ENCODE measurements at regions not wholly inside any gene's neighbourhood (a gene's known extent, or its start where the extent isn't known, plus 50 kb on each side); places are given as distances from the start of the nearest gene placed in this dataset.

GRCh38 chr5:73395256-73395655 is 53.3 kb downstream of the FOXD1 start:
- no peak for DNase-seq

GRCh38 chr5:73394610-73395009 is 54.0 kb downstream of the FOXD1 start:
- DNase-seq = no peak

DNA sequence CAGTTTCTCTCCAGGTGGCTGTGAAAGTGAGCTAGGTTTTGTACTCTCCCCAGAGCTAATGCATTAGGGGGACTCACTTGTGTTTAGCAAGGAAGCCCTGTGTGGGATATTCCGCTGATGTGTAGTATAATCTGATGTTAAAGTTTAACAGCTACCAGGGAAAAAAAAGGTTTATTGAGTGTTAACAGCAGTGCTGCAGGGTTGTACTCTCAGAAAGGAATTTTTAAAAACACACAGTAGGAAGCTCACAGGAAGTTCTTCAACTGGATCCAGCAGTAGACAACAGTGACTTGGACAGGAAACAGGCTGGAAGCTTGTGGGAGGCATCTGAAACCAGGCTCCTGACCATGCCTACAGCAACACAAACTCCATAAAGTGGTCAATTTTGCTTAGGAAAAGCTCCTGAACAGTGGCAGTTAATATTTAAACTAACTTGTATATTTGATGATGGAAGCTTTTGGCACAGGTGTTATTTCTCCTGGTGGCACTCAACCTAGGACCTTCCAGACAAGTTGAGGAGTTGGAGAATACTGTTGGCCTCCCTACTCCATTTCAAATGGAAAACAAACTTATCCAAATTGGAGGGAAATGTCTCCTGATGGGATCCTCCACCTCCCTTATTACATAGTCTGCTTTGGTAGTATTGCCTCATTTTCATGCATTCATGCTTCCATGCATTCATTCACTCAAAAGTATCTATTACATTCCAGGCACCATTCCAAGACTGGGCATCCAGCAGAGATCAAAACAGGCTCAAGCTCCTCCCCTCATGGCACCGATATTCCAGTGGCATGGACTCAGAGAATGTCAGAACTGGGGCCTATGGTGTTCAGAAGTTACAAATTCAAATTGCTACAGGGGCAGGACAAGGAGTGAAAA is 54.7 kb downstream of the FOXD1 start:
- DNase-seq = no peak

DNA sequence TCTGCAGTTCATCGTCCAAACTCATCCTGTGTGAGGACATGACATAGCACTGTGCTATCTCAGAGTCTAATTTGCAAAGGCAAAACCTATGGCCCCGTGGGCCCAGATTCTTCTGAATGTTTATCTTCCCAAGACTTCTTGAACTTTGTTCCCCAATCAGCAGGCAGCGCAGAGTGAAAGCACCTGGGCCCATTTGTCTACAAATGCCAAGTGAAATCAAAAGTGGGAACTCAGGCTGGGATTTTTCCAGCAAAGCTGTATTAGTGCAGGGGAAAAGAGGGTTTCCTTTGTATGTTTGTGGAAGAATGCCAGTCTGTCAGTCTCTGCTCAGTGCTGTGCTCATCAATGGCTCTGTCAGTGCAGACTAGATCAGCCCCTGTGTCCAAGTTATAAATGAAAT is 55.8 kb downstream of the FOXD1 start:
- DNase-seq = no peak

GRCh38 chr5:73391441-73391881 is 57.1 kb downstream of the FOXD1 start:
- DNase-seq = no peak

GRCh38 chr5:73390972-73391371 is 57.6 kb downstream of the FOXD1 start:
- DNase-seq = no peak

- DNase-seq = no peak
These were observed 59.8 kb downstream of the FOXD1 start for GRCh38 chr5:73388740-73389139.

GRCh38 chr5:73388306-73388684 is 60.3 kb downstream of the FOXD1 start:
- no peak for DNase-seq

DNA sequence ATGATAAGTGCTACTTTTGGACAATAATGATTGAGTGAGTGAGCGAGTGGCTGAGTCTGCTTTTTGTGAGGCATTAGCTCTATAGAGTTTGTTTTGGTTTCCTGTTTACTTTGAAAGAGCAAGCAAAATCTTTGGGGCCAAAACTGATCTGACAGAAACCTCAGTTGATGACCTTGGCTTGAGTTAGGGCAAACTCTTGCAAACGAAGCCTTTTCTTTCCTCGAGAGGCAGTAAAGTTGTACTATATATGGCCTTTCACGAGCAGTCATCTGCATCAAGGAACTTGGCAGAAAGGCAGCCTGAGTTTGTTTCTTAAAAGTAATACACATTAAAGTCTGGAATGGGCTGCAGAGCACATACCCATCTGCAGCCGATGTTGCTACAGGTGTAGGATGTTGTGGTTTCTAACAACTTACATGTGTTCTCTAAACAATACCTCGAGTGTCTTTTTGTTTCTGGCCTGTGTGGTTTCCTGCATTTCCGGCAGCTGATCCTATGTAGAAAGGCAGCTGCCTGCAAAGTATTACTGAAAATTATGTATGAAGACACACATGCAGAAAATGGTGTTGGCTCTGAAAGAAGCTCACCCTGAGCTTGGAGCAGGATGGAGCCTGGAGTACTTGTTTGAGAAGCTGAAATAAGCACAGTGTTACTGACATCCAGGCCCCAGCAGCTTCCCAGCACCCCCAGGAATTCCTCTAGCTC is 60.8 kb downstream of the FOXD1 start:
- DNase-seq = no peak

DNA sequence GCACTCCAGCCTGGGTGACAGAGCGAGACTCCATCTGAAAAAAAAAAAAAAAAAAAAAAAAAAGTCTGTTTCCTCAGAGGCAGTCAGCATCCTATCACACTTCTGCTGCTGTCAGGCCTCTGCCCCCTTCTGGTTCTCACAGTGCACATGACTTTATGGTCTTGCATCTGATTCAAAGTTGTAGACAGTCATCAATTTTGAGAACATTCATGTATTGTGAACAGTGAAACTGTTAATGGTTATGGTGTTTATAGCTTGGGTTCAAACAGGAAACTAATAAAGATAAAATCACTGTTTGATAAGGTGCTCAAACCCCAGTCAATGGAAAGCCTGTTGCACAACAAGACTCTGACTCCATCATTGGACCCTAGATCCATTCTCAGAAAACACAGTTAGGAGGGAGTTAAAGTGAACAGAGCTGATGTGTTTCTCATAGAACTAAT is 61.4 kb downstream of the FOXD1 start:
- DNase-seq = no peak

GRCh38 chr5:73384861-73385260 is 63.7 kb downstream of the FOXD1 start:
- DNase-seq = no peak

GRCh38 chr5:73382401-73382740 is 66.2 kb downstream of the FOXD1 start:
- no peak for DNase-seq

GRCh38 chr5:73381590-73382400 is 66.8 kb downstream of the FOXD1 start:
- no peak for DNase-seq

GRCh38 chr5:73380710-73381589 is 67.6 kb downstream of the FOXD1 start:
- no peak for DNase-seq

DNA sequence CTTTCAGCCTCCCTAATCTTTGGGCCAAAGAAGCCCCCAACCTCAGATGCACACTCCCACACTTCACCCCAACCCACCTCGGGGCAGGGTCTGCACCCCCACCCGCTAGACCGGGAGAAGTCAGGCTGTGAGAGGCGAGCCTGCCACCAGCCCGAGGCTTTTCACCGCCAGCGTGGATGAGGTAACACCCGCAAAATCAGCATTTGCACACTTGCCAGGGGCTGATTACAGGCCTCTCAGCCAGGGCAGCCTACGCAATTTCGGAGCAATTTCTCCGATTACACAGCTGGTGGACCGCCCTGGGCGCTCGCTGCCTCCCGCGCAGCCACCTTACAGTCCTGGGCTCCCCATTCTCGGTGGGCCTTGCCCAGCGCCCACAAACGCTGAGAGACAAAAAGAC is 68.5 kb downstream of the FOXD1 start:
- no peak for DNase-seq

- no peak for DNase-seq
These were observed 69.1 kb downstream of the FOXD1 start for GRCh38 chr5:73379435-73379834.

DNA sequence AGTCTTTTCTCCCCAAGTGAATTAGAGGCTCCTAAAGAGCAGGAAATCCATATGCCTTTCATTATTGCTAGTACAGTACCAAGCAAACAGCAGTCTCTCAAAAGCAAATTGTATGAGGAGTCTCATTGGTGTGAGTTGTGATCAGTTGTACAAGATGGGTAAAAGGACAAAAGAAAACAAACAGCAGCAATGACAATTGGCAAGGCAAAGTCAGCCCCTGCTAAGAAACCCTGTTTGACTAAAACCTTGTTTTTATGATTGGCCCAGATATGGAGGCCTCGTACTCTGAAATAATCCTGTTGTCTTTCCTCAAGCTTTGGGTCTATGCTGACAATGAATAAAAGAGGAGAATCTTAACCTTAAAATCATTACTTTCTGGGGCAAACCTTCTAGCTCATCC is 69.8 kb downstream of the FOXD1 start:
- DNase-seq = no peak

- no peak for DNase-seq
These were observed 70.5 kb downstream of the FOXD1 start for GRCh38 chr5:73378070-73378469.

DNA sequence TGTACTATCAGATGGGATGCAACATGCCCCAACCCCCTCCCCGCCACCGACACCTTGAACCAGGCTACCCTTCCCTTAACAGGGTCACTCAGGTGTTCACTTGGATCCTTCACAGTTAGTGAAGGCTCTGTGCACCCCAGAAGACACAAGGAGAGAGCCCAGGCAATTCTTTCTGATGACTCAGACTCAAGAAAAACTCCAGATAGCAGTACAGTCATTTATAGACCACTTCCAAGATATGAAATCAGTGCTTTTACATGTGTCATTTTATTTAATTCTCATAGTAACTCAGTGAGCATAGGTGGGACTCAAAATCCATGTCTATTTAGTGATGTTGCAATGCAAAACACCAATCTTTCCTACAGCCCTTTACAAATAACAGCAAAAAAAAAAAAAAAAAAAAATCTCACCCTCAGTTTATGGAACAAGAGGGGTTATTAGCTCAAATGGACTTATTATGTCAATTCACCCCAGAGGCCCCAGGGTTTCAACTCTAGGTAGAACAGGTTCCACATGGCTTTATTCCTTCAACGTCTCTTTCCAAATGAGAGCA is 71.9 kb downstream of the FOXD1 start:
- DNase-seq = no peak

DNA sequence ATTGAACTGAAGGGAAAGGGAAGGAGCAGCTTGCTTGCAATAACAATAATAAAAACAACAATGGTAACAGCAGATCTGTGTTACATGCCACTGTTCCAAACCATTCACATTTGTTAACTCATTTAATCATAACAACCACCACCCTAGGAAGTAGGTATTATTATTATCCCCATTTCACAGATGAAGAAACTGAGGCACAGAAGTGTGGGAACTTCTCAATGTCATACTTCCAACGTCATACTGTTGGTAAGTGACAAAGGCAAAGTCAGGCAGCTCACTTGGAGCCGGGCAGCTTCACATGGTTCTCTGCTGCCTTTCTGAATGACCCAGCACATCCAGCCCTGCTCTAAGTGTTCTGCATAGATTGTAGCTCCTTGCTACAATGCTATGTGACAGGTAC is 72.6 kb downstream of the FOXD1 start:
- no peak for DNase-seq

GRCh38 chr5:73375191-73375545 is 73.4 kb downstream of the FOXD1 start:
- no peak for DNase-seq
